DOHH2 (cell line): ENCODE measurements at regions not wholly inside any gene's neighbourhood (a gene's known extent, or its start where the extent isn't known, plus 50 kb on each side); places are given as distances from the start of the nearest gene placed in this dataset.

Source experiments
- H3F3A ChIP-seq: fragments of 200-600 bp; sonication (generic), shearing (Covaris generic); 2 replicates; pipeline ENCODE4 v1.6.0; 2016; ENCODE audit warnings: antibody characterized with exemption, mild to moderate bottlenecking; ENCODE audit not compliant: control insufficient read depth, insufficient read depth
- H3K27ac ChIP-seq: fragments of 200-600 bp; sonication (generic); 2 replicates; pipeline ENCODE4 v1.5.1; 2014; ENCODE audit warnings: low read depth, mild to moderate bottlenecking, low read length, moderate library complexity
- H3K27me3 ChIP-seq: fragments of 200-600 bp; sonication (generic); 2 replicates; pipeline ENCODE4 v1.6.1; 2014; ENCODE audit warnings: mild to moderate bottlenecking, low read length, mixed read lengths; ENCODE audit not compliant: control insufficient read depth
- H3K36me3 ChIP-seq: fragments of 200-600 bp; sonication (generic); 2 replicates; pipeline ENCODE4 v1.6.1; 2014; ENCODE audit warnings: mild to moderate bottlenecking, low read length, moderate library complexity, mixed read lengths; ENCODE audit not compliant: control insufficient read depth
- H3K4me1 ChIP-seq: fragments of 200-600 bp; sonication (generic); 2 replicates; pipeline ENCODE4 v1.6.1; 2014; ENCODE audit warnings: mild to moderate bottlenecking, low read length, mixed read lengths; ENCODE audit not compliant: control insufficient read depth
- H3K4me2 ChIP-seq: fragments of 200-600 bp; sonication (generic); 2 replicates; pipeline ENCODE4 v1.6.0; 2014; ENCODE audit warnings: mild to moderate bottlenecking, low read length, moderate library complexity
- H3K4me3 ChIP-seq: fragments of 200-600 bp; sonication (generic); 2 replicates; pipeline ENCODE4 v1.5.1; 2014; ENCODE audit warnings: mild to moderate bottlenecking, low read length, mixed read lengths
- H3K79me2 ChIP-seq: fragments of 200-600 bp; sonication (generic); 2 replicates; pipeline ENCODE4 v1.6.1; 2014; ENCODE audit warnings: mild to moderate bottlenecking, low read length, mixed read lengths; ENCODE audit not compliant: control insufficient read depth
- H3K9me2 ChIP-seq: fragments of 200-600 bp; sonication (generic); replicated peaks from 2 replicates; pipeline ENCODE4 v1.6.1; 2014; ENCODE audit warnings: mild to moderate bottlenecking, low read length, mixed read lengths; ENCODE audit not compliant: control insufficient read depth
- H3K9me3 ChIP-seq: fragments of 200-600 bp; sonication (generic); 2 replicates; pipeline ENCODE4 v1.6.1; 2014; ENCODE audit warnings: antibody characterized with exemption, low read length, mixed read lengths; ENCODE audit not compliant: control insufficient read depth, insufficient read depth
- H4K20me1 ChIP-seq: fragments of 200-600 bp; sonication (generic); 2 replicates; pipeline ENCODE4 v1.6.0; 2014; ENCODE audit warnings: low read depth, mild to moderate bottlenecking, antibody characterized with exemption, low read length, moderate library complexity; ENCODE audit not compliant: control insufficient read depth, insufficient read depth
- CTCF ChIP-seq: fragments of 200-600 bp; sonication (generic); IDR thresholded peaks from one replicate; pipeline ENCODE4 v1.5.1; 2014; ENCODE audit warnings: antibody characterized with exemption, mild to moderate bottlenecking, low read depth, low read length; ENCODE audit not compliant: poor library complexity, severe bottlenecking
- EZH2phosphoT487 ChIP-seq: fragments of 200-600 bp; sonication (generic); IDR thresholded peaks from 2 replicates; pipeline ENCODE4 v1.6.1; 2017; ENCODE audit warnings: borderline replicate concordance, mild to moderate bottlenecking, antibody characterized with exemption, low read length, moderate library complexity, mixed read lengths

- H3F3A ChIP-seq = no peaks in the 10 kb centered on the region
- H3K79me2 ChIP-seq = no peaks in the 10 kb centered on the region
- no peaks in the 10 kb centered on the region for H3K9me3 ChIP-seq
- TF ChIP-seq CTCF = no peak
- no peak for TF ChIP-seq EZH2phosphoT487
- H3K27ac ChIP-seq = no peak overlapping the region
- no peaks in the 10 kb centered on the region for H4K20me1 ChIP-seq
- no peak overlapping the region for H3K4me3 ChIP-seq
- H3K9me2 ChIP-seq = no peaks in the 10 kb centered on the region; the same call in 1 of the 2 replicates
- no peaks in the 10 kb centered on the region for H3K27me3 ChIP-seq
- no peaks in the 10 kb centered on the region for H3K4me1 ChIP-seq
- no peaks in the 10 kb centered on the region for H3K36me3 ChIP-seq
- H3K4me2 ChIP-seq = no peak overlapping the region
These were observed 784.1 kb upstream of the TBX3 start for GRCh38 chr12:115468087-115468510.

GRCh38 chr12:115467531-115467930 is 783.6 kb upstream of the TBX3 start:
- Histone ChIP-seq H3K79me2 (no peaks in the 10 kb centered on the region), H3K4me3 (no peak overlapping the region), H3K9me3 (no peaks in the 10 kb centered on the region), H3K4me1 (no peaks in the 10 kb centered on the region), H3K4me2 (no peak overlapping the region), H3K9me2 (no peaks in the 10 kb centered on the region; the same call in 1 of the 2 replicates), H3F3A (no peaks in the 10 kb centered on the region), H3K27me3 (no peaks in the 10 kb centered on the region), H4K20me1 (no peaks in the 10 kb centered on the region), H3K27ac (no peak overlapping the region), H3K36me3 (no peaks in the 10 kb centered on the region)
- TF ChIP-seq EZH2phosphoT487 = no peak
- no peak for TF ChIP-seq CTCF

DNA sequence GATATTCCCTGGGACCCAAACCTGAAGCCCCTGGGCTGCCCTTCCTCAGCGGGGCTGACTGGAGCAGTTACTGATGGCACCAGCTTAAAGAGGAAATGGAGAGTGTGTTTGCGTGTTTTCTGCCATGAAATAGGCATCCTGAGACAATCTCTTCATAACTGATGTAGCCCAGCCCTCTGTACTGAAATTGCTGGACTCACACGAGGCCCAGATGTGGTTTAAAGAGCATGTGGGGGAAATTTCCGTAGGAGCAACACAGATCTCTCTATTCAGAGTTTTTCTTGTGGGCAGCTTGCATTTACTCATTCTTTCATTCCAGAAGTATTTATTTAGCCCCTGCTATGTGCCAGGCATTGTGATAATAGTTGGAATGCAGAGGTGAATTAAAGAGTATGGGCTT is 782.1 kb upstream of the TBX3 start:
- TF ChIP-seq EZH2phosphoT487 = no peak
- no peak for TF ChIP-seq CTCF
- Histone ChIP-seq H3K27ac (no peak overlapping the region), H3K4me1 (no peaks in the 10 kb centered on the region), H3K4me3 (no peak overlapping the region), H3K79me2 (no peaks in the 10 kb centered on the region), H3F3A (no peaks in the 10 kb centered on the region), H3K4me2 (no peak overlapping the region), H4K20me1 (no peaks in the 10 kb centered on the region), H3K36me3 (no peaks in the 10 kb centered on the region), H3K9me3 (no peaks in the 10 kb centered on the region), H3K9me2 (no peaks in the 10 kb centered on the region; the same call in 1 of the 2 replicates), H3K27me3 (no peaks in the 10 kb centered on the region)
